Retinal pigment epithelial cell (primary cell): ENCODE measurements at regions not wholly inside any gene's neighbourhood (a gene's known extent, or its start where the extent isn't known, plus 50 kb on each side); places are given as distances from the start of the nearest gene placed in this dataset.

Experiments
- DNase-seq: peaks from one replicate; pipeline ENCODE4 v3.0.0-alpha.2; 2010; ENCODE audit warnings: low read depth
- H3K4me3 ChIP-seq: 2 replicates; pipeline ENCODE4 v1.5.1; 2011; ENCODE audit warnings: mild to moderate bottlenecking, low read length, control low read depth, moderate library complexity
- CTCF ChIP-seq: conservative IDR thresholded peaks from 2 replicates; pipeline ENCODE4 v1.5.1; 2011; ENCODE audit warnings: low read depth, low read length, control low read depth, inconsistent platforms

GRCh38 chrX:4935401-4935800 lies 1222.0 kb upstream of the PRKX start:
- TF ChIP-seq CTCF = no peak
- H3K4me3 ChIP-seq = no peak overlapping the region
- no peak for DNase-seq

GRCh38 chrX:4932790-4933189 lies 1219.3 kb upstream of the PRKX start:
- TF ChIP-seq CTCF = no peak
- H3K4me3 ChIP-seq = no peak overlapping the region
- no peak for DNase-seq

GRCh38 chrX:4930426-4930825 lies 1217.0 kb upstream of the PRKX start:
- DNase-seq = no peak
- TF ChIP-seq CTCF = no peak
- H3K4me3 ChIP-seq = no peak overlapping the region

- DNase-seq = no peak
- H3K4me3 ChIP-seq = no peak overlapping the region
- TF ChIP-seq CTCF = no peak
These were observed 1212.5 kb upstream of the PRKX start for GRCh38 chrX:4925911-4926310.

- no peak for DNase-seq
- no peak overlapping the region for H3K4me3 ChIP-seq
- TF ChIP-seq CTCF = no peak
These were observed 1195.9 kb upstream of the PRKX start for GRCh38 chrX:4909348-4909747.

- no peak for DNase-seq
These were observed 1192.1 kb upstream of the PRKX start for GRCh38 chrX:4905576-4905975.

GRCh38 chrX:4881277-4881676 lies 1167.8 kb upstream of the PRKX start:
- DNase-seq = no peak
- no peak overlapping the region for H3K4me3 ChIP-seq
- no peak for TF ChIP-seq CTCF

More at GRCh38 chrX:4905576-4905975, 1192.1 kb upstream of the PRKX start:
- H3K4me3 ChIP-seq = no peak overlapping the region
- no peak for TF ChIP-seq CTCF
